Chondrocyte (in vitro differentiated cells): ENCODE measurements at regions not wholly inside any gene's neighbourhood (a gene's known extent, or its start where the extent isn't known, plus 50 kb on each side); places are given as distances from the start of the nearest gene placed in this dataset.

Experiments used
- DNase-seq: peaks from one replicate; pipeline ENCODE4 v3.0.0; 2021; ENCODE audit warnings: mixed read lengths, low spot score
- H3K27ac Mint-ChIP-seq: one replicate; pipeline ENCODE4 v1.8.0; 2021; ENCODE audit warnings: mild to moderate bottlenecking, moderate library complexity, mixed read lengths; ENCODE audit not compliant: unreplicated experiment
- H3K27me3 Mint-ChIP-seq: 2 replicates; pipeline ENCODE4 v1.8.0; 2021; ENCODE audit warnings: low read depth, mixed read lengths
- H3K36me3 Mint-ChIP-seq: 2 replicates; pipeline ENCODE4 v1.8.0; 2021; ENCODE audit warnings: low read depth, mixed read lengths
- H3K4me1 Mint-ChIP-seq: 2 replicates; pipeline ENCODE4 v1.8.0; 2021; ENCODE audit warnings: low read depth, mild to moderate bottlenecking, mixed read lengths
- H3K4me3 Mint-ChIP-seq: one replicate; pipeline ENCODE4 v1.8.0; 2021; ENCODE audit warnings: mild to moderate bottlenecking, moderate library complexity, mixed read lengths; ENCODE audit not compliant: unreplicated experiment
- H3K9me3 Mint-ChIP-seq: 2 replicates; pipeline ENCODE4 v1.8.0; 2021; ENCODE audit warnings: low read depth, mixed read lengths
- TF ChIP-seq, protein P1 (sequence below): fragments of 200-600 bp; sonication (generic); IDR thresholded peaks from 2 replicates; pipeline ENCODE4 v1.5.0; 2021; ENCODE audit warnings: antibody characterized with exemption, mild to moderate bottlenecking, moderate library complexity

DNA sequence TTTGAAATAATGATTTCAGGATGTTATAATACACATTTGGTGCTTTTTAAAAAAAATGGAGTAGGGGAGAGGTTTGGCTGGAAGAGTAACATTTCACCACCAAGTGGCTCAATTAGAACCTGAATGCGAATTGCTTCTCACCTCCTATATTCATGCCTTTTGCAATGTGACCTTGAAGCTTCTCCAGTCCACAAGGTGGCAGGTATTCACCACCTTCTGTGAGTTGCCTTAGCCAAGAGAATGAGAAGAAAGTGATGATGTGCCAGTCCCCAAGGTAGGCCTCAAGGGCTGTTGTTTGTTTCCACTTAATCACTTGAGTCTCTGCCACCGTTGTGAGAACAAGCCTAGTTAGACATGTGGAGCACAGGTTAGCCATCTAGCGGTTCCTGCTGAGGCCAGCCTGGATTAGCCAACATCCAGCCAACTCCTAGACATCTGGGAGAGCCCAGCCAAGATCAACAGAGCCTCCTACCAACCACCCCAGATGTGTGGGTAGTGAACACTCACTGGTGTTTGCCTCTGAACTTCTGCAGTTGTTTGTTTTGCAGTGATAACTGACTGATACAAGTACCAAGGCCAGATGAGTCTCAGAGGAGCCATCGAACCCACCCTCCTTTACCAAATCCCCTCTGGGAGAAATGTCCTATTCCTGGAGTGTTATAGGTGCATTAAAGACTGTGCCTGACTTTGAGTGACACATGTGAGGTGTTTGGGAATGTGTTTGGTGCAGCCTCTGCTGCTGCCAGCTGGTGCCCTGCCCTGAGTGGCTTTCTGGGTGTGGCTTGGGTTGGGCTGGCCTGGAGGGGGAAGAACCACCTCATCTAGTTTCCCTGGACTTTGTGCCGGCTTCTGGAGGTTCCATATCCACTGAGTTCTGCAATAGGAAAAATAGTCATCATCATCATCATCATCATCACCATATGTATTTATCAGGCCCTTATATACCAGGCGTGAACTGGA lies 132.5 kb upstream of the RFLNA start:
- peaks cover 14% of the 10 kb centered on the region for H3K4me1 Mint-ChIP-seq
- peaks cover 5% of the 10 kb centered on the region for H3K27me3 Mint-ChIP-seq

GRCh38 chr12:124165695-124166094 lies 129.2 kb upstream of the RFLNA start:
- Mint-ChIP-seq H3K27me3 (peaks cover 2% of the 10 kb centered on the region), H3K27ac (no peak overlapping the region), H3K4me3 (no peak overlapping the region), H3K36me3 (no peaks in the 10 kb centered on the region), H3K9me3 (no peaks in the 10 kb centered on the region), H3K4me1 (peaks cover 4% of the 10 kb centered on the region)
- TF ChIP-seq, protein P1, sequence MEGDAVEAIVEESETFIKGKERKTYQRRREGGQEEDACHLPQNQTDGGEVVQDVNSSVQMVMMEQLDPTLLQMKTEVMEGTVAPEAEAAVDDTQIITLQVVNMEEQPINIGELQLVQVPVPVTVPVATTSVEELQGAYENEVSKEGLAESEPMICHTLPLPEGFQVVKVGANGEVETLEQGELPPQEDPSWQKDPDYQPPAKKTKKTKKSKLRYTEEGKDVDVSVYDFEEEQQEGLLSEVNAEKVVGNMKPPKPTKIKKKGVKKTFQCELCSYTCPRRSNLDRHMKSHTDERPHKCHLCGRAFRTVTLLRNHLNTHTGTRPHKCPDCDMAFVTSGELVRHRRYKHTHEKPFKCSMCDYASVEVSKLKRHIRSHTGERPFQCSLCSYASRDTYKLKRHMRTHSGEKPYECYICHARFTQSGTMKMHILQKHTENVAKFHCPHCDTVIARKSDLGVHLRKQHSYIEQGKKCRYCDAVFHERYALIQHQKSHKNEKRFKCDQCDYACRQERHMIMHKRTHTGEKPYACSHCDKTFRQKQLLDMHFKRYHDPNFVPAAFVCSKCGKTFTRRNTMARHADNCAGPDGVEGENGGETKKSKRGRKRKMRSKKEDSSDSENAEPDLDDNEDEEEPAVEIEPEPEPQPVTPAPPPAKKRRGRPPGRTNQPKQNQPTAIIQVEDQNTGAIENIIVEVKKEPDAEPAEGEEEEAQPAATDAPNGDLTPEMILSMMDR = no peak
- DNase-seq = no peak

More for the DNA sequence above, 132.5 kb upstream of the RFLNA start:
- H3K27ac Mint-ChIP-seq = no peak overlapping the region
- TF ChIP-seq, protein P1 = no peak
- DNase-seq = no peak
- H3K4me3 Mint-ChIP-seq = no peak overlapping the region
- no peaks in the 10 kb centered on the region for H3K9me3 Mint-ChIP-seq
- no peaks in the 10 kb centered on the region for H3K36me3 Mint-ChIP-seq

GRCh38 chr12:124167141-124167540 lies 127.8 kb upstream of the RFLNA start:
- Mint-ChIP-seq H3K27ac (no peak overlapping the region), H3K36me3 (no peaks in the 10 kb centered on the region), H3K27me3 (peaks cover 2% of the 10 kb centered on the region), H3K4me3 (no peak overlapping the region), H3K4me1 (peaks cover 13% of the 10 kb centered on the region), H3K9me3 (no peaks in the 10 kb centered on the region)
- no peak for DNase-seq
- TF ChIP-seq, protein P1 = no peak

GRCh38 chr12:124168016-124168786 lies 126.7 kb upstream of the RFLNA start:
- no peak for DNase-seq
- H3K36me3 Mint-ChIP-seq = no peaks in the 10 kb centered on the region
- H3K27me3 Mint-ChIP-seq = peaks cover 2% of the 10 kb centered on the region
- H3K4me3 Mint-ChIP-seq = no peak overlapping the region
- no peaks in the 10 kb centered on the region for H3K9me3 Mint-ChIP-seq
- no peak overlapping the region for H3K27ac Mint-ChIP-seq
- TF ChIP-seq, protein P1 = no peak
- peaks cover 21% of the 10 kb centered on the region for H3K4me1 Mint-ChIP-seq

GRCh38 chr12:124169577-124170284 lies 125.2 kb upstream of the RFLNA start:
- Mint-ChIP-seq H3K36me3 (no peaks in the 10 kb centered on the region), H3K27ac (no peak overlapping the region), H3K4me1 (peaks cover 36% of the 10 kb centered on the region), H3K4me3 (no peak overlapping the region), H3K27me3 (peaks cover 2% of the 10 kb centered on the region), H3K9me3 (no peaks in the 10 kb centered on the region)
- TF ChIP-seq, protein P1 = no peak
- DNase-seq = no peak
